ENCODE measurements at regions not wholly inside any gene's neighbourhood (a gene's known extent, or its start where the extent isn't known, plus 50 kb on each side); places are given as distances from the start of the nearest gene placed in this dataset.

DNA sequence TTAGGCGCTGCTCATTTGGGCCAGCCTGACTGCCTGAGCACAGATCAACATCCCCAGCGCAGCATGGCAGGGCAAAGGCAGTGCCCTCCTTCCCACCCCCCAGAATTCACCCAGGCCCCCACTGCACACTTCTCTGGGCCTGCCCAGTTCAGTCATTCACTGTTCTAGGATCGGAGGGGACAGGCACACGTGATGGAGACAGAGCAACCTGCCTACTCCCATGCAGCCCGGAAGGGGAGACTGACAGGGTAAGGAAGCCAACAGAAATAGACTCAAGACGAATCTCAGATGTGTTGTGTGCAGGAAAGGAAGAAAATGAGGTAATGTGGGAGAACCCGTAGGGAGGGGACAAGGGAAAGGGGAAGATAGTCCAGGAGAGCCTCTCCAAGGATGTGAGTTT, 59.2 kb upstream of the LYRM9 start:
- no peak for ATAC-seq
- no TSS peak for BruUV-seq (replicated peaks)
- no peak for TF ChIP-seq SIN3A (IDR thresholded peaks at IDR 0.05; ENCODE audit: borderline replicate concordance, insufficient read depth, low read depth, low read length)
- TF ChIP-seq, protein P1, sequence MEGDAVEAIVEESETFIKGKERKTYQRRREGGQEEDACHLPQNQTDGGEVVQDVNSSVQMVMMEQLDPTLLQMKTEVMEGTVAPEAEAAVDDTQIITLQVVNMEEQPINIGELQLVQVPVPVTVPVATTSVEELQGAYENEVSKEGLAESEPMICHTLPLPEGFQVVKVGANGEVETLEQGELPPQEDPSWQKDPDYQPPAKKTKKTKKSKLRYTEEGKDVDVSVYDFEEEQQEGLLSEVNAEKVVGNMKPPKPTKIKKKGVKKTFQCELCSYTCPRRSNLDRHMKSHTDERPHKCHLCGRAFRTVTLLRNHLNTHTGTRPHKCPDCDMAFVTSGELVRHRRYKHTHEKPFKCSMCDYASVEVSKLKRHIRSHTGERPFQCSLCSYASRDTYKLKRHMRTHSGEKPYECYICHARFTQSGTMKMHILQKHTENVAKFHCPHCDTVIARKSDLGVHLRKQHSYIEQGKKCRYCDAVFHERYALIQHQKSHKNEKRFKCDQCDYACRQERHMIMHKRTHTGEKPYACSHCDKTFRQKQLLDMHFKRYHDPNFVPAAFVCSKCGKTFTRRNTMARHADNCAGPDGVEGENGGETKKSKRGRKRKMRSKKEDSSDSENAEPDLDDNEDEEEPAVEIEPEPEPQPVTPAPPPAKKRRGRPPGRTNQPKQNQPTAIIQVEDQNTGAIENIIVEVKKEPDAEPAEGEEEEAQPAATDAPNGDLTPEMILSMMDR (IDR thresholded peaks at IDR 0.05) = no peak
- no peak for TF ChIP-seq TCF7L2 (IDR thresholded peaks at IDR 0.05; ENCODE audit: low read depth, low read length)
- no peak for TF ChIP-seq POLR2AphosphoS5 (IDR thresholded peaks at IDR 0.05; ENCODE audit: low read depth, low read length)
- TF ChIP-seq, protein P2, sequence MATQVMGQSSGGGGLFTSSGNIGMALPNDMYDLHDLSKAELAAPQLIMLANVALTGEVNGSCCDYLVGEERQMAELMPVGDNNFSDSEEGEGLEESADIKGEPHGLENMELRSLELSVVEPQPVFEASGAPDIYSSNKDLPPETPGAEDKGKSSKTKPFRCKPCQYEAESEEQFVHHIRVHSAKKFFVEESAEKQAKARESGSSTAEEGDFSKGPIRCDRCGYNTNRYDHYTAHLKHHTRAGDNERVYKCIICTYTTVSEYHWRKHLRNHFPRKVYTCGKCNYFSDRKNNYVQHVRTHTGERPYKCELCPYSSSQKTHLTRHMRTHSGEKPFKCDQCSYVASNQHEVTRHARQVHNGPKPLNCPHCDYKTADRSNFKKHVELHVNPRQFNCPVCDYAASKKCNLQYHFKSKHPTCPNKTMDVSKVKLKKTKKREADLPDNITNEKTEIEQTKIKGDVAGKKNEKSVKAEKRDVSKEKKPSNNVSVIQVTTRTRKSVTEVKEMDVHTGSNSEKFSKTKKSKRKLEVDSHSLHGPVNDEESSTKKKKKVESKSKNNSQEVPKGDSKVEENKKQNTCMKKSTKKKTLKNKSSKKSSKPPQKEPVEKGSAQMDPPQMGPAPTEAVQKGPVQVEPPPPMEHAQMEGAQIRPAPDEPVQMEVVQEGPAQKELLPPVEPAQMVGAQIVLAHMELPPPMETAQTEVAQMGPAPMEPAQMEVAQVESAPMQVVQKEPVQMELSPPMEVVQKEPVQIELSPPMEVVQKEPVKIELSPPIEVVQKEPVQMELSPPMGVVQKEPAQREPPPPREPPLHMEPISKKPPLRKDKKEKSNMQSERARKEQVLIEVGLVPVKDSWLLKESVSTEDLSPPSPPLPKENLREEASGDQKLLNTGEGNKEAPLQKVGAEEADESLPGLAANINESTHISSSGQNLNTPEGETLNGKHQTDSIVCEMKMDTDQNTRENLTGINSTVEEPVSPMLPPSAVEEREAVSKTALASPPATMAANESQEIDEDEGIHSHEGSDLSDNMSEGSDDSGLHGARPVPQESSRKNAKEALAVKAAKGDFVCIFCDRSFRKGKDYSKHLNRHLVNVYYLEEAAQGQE (IDR thresholded peaks at IDR 0.05; ENCODE audit: insufficient read depth in 1 of 2, low read depth in 2 of 2, low read length in 1 of 2) = no peak
- in situ Hi-C loops (cut with HindIII; ENCODE audit: low pct_unique_long_range_greater_than_20kb, low sequenced_read_pairs) (no loop called here), intact Hi-C loops (cut with micrococcal nuclease; ENCODE audit: unreplicated experiment) (no loop called here)
- H3K9me3 ChIP-seq (ENCODE audit: control insufficient read depth, insufficient read depth, low read depth, low read length) = no peaks in the 10 kb centered on the region
- CTCF ChIA-PET = no interaction called here
- H3K36me3 ChIP-seq (ENCODE audit: control insufficient read depth, insufficient read depth, low read length) = no peaks in the 10 kb centered on the region
- no peaks in the 10 kb centered on the region for H3K4me1 ChIP-seq (ENCODE audit: control insufficient read depth, insufficient read depth, low read length)
- DNase-seq (ENCODE audit: low read depth, low spot score) = no peak
- no peaks in the 10 kb centered on the region; the same call in 1 of the 2 replicates for H3K27me3 ChIP-seq (ENCODE audit: control insufficient read depth, insufficient read depth, low read length)
- H3K27ac ChIP-seq (ENCODE audit: low read length) = no peak overlapping the region
- no peak overlapping the region for H3K4me3 ChIP-seq (ENCODE audit: low read depth in 2 of 2, low read length in 2 of 2)
- POLR2A ChIA-PET = no interaction called here

DNA sequence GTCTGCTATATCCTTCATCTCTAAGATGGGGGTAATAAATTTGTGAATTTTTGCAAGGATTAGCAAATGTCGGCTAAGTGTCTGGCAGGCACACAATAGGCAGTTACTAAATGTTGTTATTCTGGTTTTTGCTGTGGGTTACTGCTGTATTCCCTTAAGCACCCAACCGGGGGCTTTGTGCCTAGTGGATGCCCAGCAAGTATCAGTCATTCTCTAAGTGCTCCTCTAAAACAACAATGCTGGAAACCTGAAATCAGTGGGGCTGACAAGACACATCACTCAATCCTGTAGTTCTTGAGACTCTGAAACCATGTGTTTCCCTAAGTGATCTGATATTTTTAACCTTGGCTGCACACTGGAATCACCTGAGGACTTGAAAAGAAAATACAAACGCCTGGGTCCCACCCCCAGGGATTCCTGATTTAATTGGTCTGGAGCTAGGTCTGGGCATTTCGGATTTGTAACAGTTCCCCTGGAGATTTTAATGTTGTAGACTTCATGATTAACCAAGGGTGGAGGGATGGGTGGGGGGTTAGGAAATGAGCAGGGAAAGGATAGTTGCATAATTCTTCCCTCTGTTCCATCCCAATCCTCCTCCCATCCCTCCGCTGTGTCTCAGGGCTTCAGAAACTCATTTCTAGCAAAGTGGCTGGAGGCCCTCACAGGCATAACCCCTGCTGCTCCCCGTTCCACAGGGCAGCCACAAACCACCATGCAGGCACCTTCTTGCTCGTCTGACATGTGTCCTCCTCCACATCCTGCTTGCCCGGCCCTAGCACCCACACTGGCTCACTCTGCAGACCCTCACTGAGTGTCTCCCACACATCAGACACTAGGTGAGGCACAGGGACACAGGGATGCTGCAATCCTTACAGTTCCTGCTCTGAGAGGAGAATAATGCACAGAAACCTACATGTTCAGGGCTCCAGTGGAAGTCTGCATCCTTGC, 61.7 kb upstream of the LYRM9 start:
- intact Hi-C loops (cut with micrococcal nuclease; ENCODE audit: unreplicated experiment) = no loop called here
- ATAC-seq = no peak
- H3K27me3 ChIP-seq (ENCODE audit: control insufficient read depth, insufficient read depth, low read length) = peaks cover 2% of the 10 kb centered on the region
- no peak for TF ChIP-seq TCF7L2 (IDR thresholded peaks at IDR 0.05; ENCODE audit: low read depth, low read length)
- TF ChIP-seq, protein P1 (IDR thresholded peaks at IDR 0.05) = no peak
- TF ChIP-seq, protein P2 (IDR thresholded peaks at IDR 0.05; ENCODE audit: insufficient read depth in 1 of 2, low read depth in 2 of 2, low read length in 1 of 2) = no peak
- no peak for TF ChIP-seq SIN3A (IDR thresholded peaks at IDR 0.05; ENCODE audit: borderline replicate concordance, insufficient read depth, low read depth, low read length)
- no peak for TF ChIP-seq POLR2AphosphoS5 (IDR thresholded peaks at IDR 0.05; ENCODE audit: low read depth, low read length)
- ChIA-PET POLR2A (no interaction called here), CTCF (no interaction called here)
- H3K9me3 ChIP-seq (ENCODE audit: control insufficient read depth, insufficient read depth, low read depth, low read length) = no peaks in the 10 kb centered on the region
- H3K4me1 ChIP-seq (ENCODE audit: control insufficient read depth, insufficient read depth, low read length) = no peaks in the 10 kb centered on the region
- no peak overlapping the region for H3K27ac ChIP-seq (ENCODE audit: low read length)
- no peak for DNase-seq (ENCODE audit: low read depth, low spot score)
- in situ Hi-C loops (cut with HindIII; ENCODE audit: low pct_unique_long_range_greater_than_20kb, low sequenced_read_pairs) = no loop called here
- no peaks in the 10 kb centered on the region for H3K36me3 ChIP-seq (ENCODE audit: control insufficient read depth, insufficient read depth, low read length)
- no TSS peak for BruUV-seq (replicated peaks)
- no peak overlapping the region for H3K4me3 ChIP-seq (ENCODE audit: low read depth in 2 of 2, low read length in 2 of 2)
